ENCODE measurements at regions not wholly inside any gene's neighbourhood (a gene's known extent, or its start where the extent isn't known, plus 50 kb on each side); places are given as distances from the start of the nearest gene placed in this dataset.
"Not testable (repeated sequence)": the region's sequence is repeated elsewhere in the genome, so short reads cannot be mapped to it uniquely, and the experiment has no call there.

GRCh38 chr17:36844601-36845000 is 92.7 kb upstream of the LHX1 start:
- TF ChIP-seq, protein P1, sequence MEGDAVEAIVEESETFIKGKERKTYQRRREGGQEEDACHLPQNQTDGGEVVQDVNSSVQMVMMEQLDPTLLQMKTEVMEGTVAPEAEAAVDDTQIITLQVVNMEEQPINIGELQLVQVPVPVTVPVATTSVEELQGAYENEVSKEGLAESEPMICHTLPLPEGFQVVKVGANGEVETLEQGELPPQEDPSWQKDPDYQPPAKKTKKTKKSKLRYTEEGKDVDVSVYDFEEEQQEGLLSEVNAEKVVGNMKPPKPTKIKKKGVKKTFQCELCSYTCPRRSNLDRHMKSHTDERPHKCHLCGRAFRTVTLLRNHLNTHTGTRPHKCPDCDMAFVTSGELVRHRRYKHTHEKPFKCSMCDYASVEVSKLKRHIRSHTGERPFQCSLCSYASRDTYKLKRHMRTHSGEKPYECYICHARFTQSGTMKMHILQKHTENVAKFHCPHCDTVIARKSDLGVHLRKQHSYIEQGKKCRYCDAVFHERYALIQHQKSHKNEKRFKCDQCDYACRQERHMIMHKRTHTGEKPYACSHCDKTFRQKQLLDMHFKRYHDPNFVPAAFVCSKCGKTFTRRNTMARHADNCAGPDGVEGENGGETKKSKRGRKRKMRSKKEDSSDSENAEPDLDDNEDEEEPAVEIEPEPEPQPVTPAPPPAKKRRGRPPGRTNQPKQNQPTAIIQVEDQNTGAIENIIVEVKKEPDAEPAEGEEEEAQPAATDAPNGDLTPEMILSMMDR (IDR thresholded peaks at IDR 0.05), result no peak
- intact Hi-C loops (cut with DNase I), result no loop called here

DNA sequence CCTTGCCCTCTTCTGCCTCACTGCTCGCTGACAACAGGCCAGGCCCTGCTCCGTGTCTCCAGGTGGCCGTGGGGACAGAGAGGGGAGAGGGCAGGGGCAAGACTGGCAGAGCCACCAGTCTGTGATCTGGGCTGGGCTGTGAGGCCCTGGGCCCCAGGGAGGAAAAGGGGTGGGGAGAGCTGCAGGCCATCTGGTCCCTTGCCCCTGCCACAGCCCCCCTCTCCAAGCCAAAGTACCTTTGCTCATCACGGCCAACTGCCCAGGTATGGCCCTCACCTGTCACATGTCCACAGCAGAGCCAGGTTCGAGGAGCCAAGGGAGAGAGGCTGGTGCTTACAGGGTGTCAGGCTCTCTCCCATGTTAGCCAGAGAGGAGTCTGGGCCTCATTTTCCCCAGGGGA is 91.4 kb upstream of the LHX1 start:
- Histone ChIP-seq H3K4me1 (no peaks in the 10 kb centered on the region), H3K27ac (no peak overlapping the region), H3K4me3 (no peak overlapping the region), H3K36me3 (no peaks in the 10 kb centered on the region), H3K27me3 (peaks cover 22% of the 10 kb centered on the region), H3K9me3 (no peaks in the 10 kb centered on the region)
- DNase-seq, result no peak
- TF ChIP-seq, protein P1 (IDR thresholded peaks at IDR 0.05), result no peak
- intact Hi-C loops (cut with DNase I), result no loop called here
- no peak for ATAC-seq

More at GRCh38 chr17:36844601-36845000, 92.7 kb upstream of the LHX1 start:
- no peaks in the 10 kb centered on the region for H3K36me3 ChIP-seq
- DNase-seq, result no peak
- no peak overlapping the region for H3K4me3 ChIP-seq
- H3K27ac ChIP-seq, result no peak overlapping the region
- no peaks in the 10 kb centered on the region for H3K4me1 ChIP-seq
- no peak for ATAC-seq
- peaks cover 22% of the 10 kb centered on the region for H3K27me3 ChIP-seq
- H3K9me3 ChIP-seq, result no peaks in the 10 kb centered on the region

- TF ChIP-seq, protein P1 (IDR thresholded peaks at IDR 0.05), result no peak
- no peaks in the 10 kb centered on the region for H3K36me3 ChIP-seq
- no peak for ATAC-seq
- no peak overlapping the region for H3K27ac ChIP-seq
- H3K4me1 ChIP-seq, result no peaks in the 10 kb centered on the region
- intact Hi-C loops (cut with DNase I), result no loop called here
- DNase-seq, result no peak
- peaks cover 24% of the 10 kb centered on the region for H3K27me3 ChIP-seq
- no peak overlapping the region for H3K4me3 ChIP-seq
- H3K9me3 ChIP-seq, result no peaks in the 10 kb centered on the region
Observed at GRCh38 chr17:36846410-36847292, 90.6 kb upstream of the LHX1 start.

- no peak overlapping the region for H3K4me3 ChIP-seq
Observed at GRCh38 chr17:36848008-36848902, 89.0 kb upstream of the LHX1 start.

GRCh38 chr17:36849020-36849419 is 88.3 kb upstream of the LHX1 start:
- H3K27me3 ChIP-seq, result peaks cover 13% of the 10 kb centered on the region
- intact Hi-C loops (cut with DNase I); H3K36me3 ChIP-seq; H3K9me3 ChIP-seq; H3K27ac ChIP-seq; DNase-seq; ATAC-seq; H3K4me3 ChIP-seq; H3K4me1 ChIP-seq: not testable (repeated sequence)

More at GRCh38 chr17:36848008-36848902, 89.0 kb upstream of the LHX1 start:
- no peak overlapping the region for H3K27ac ChIP-seq
- no peaks in the 10 kb centered on the region for H3K36me3 ChIP-seq
- peaks cover 17% of the 10 kb centered on the region for H3K27me3 ChIP-seq
- H3K4me1 ChIP-seq, result no peaks in the 10 kb centered on the region
- ATAC-seq, result no peak
- DNase-seq, result no peak
- intact Hi-C loops (cut with DNase I), result no loop called here
- TF ChIP-seq, protein P1 (IDR thresholded peaks at IDR 0.05), result no peak
- H3K9me3 ChIP-seq, result no peaks in the 10 kb centered on the region
